GM21447 (cell line): ENCODE measurements at regions not wholly inside any gene's neighbourhood (a gene's known extent, or its start where the extent isn't known, plus 50 kb on each side); places are given as distances from the start of the nearest gene placed in this dataset.

Experiments
- ATAC-seq: cut with Tn5 transposase; IDR thresholded peaks from one replicate; pipeline ENCODE4 v1.9.1; 2021; ENCODE audit not compliant: unreplicated experiment

- no peak for ATAC-seq
Observed at GRCh38 chr9:95626885-95627558, 110.3 kb upstream of the PTCH1 start.

- ATAC-seq, result no peak
Observed at GRCh38 chr9:95626341-95626740, 109.6 kb upstream of the PTCH1 start.

- no peak for ATAC-seq
Observed at GRCh38 chr9:95623640-95624039, 106.9 kb upstream of the PTCH1 start.

GRCh38 chr9:95620722-95621121, 104.0 kb upstream of the PTCH1 start:
- ATAC-seq, result no peak

- no peak for ATAC-seq
Observed at GRCh38 chr9:95620314-95620713, 103.5 kb upstream of the PTCH1 start.

GRCh38 chr9:95615246-95615645, 98.5 kb upstream of the PTCH1 start:
- no peak for ATAC-seq

- ATAC-seq, result no peak
Observed at GRCh38 chr9:95613670-95614069, 96.9 kb upstream of the PTCH1 start.

GRCh38 chr9:95611354-95611753, 94.6 kb upstream of the PTCH1 start:
- no peak for ATAC-seq

- no peak for ATAC-seq
Observed at GRCh38 chr9:95610006-95610785, 93.4 kb upstream of the PTCH1 start.

GRCh38 chr9:95609426-95609825, 92.7 kb upstream of the PTCH1 start:
- ATAC-seq, result no peak

- ATAC-seq, result no peak
Observed at GRCh38 chr9:95608341-95608740, 91.6 kb upstream of the PTCH1 start.

- ATAC-seq, result no peak
Observed at GRCh38 chr9:95607507-95607906, 90.7 kb upstream of the PTCH1 start.

GRCh38 chr9:95606489-95607350, 89.9 kb upstream of the PTCH1 start:
- ATAC-seq, result no peak

- ATAC-seq, result no peak
Observed at GRCh38 chr9:95605816-95606488, 89.2 kb upstream of the PTCH1 start.

GRCh38 chr9:95605101-95605500, 88.3 kb upstream of the PTCH1 start:
- ATAC-seq, result no peak

- ATAC-seq, result no peak
Observed at GRCh38 chr9:95598236-95598635, 81.5 kb upstream of the PTCH1 start.

- no peak for ATAC-seq
Observed at GRCh38 chr9:95595721-95596295, 79.0 kb upstream of the PTCH1 start.

GRCh38 chr9:95592931-95593330, 76.2 kb upstream of the PTCH1 start:
- ATAC-seq, result no peak

GRCh38 chr9:95588724-95589588, 72.2 kb upstream of the PTCH1 start:
- no peak for ATAC-seq
